HT-29 (cell line): ENCODE measurements at regions not wholly inside any gene's neighbourhood (a gene's known extent, or its start where the extent isn't known, plus 50 kb on each side); places are given as distances from the start of the nearest gene placed in this dataset.
"Not testable (repeated sequence)": the region's sequence is repeated elsewhere in the genome, so short reads cannot be mapped to it uniquely, and the experiment has no call there.

Experiments
- DNase-seq: peaks from one replicate; pipeline ENCODE4 v3.0.0-alpha.2; 2015; ENCODE audit warnings: low spot score

GRCh38 chr4:66443008-66443407, 772.7 kb upstream of the EPHA5 start:
- DNase-seq = no peak

GRCh38 chr4:66439508-66439907, 769.2 kb upstream of the EPHA5 start:
- no peak for DNase-seq

- no peak for DNase-seq
Measured at GRCh38 chr4:66433706-66434105, 763.4 kb upstream of the EPHA5 start.

- no peak for DNase-seq
Measured at GRCh38 chr4:66430856-66431255, 760.6 kb upstream of the EPHA5 start.

- no peak for DNase-seq
Measured at GRCh38 chr4:66429276-66429675, 759.0 kb upstream of the EPHA5 start.

- no peak for DNase-seq
Measured at GRCh38 chr4:66416425-66416824, 746.1 kb upstream of the EPHA5 start.

- no peak for DNase-seq
Measured at GRCh38 chr4:66404141-66404540, 733.9 kb upstream of the EPHA5 start.

GRCh38 chr4:66376921-66377320, 706.6 kb upstream of the EPHA5 start:
- DNase-seq = no peak

GRCh38 chr4:66376396-66376795, 706.1 kb upstream of the EPHA5 start:
- no peak for DNase-seq

- DNase-seq = no peak
Measured at GRCh38 chr4:66373268-66373667, 703.0 kb upstream of the EPHA5 start.

GRCh38 chr4:66372706-66373105, 702.4 kb upstream of the EPHA5 start:
- DNase-seq = no peak

- DNase-seq = no peak
Measured at GRCh38 chr4:66367043-66367660, 696.9 kb upstream of the EPHA5 start.

GRCh38 chr4:66360395-66360794, 690.1 kb upstream of the EPHA5 start:
- DNase-seq = not testable (repeated sequence)

- no peak for DNase-seq
Measured at GRCh38 chr4:66357316-66357715, 687.0 kb upstream of the EPHA5 start.

- DNase-seq = no peak
Measured at GRCh38 chr4:66355328-66355727, 685.0 kb upstream of the EPHA5 start.

- no peak for DNase-seq
Measured at GRCh38 chr4:66351761-66352160, 681.5 kb upstream of the EPHA5 start.

- DNase-seq = no peak
Measured at GRCh38 chr4:66340286-66340893, 670.1 kb upstream of the EPHA5 start.

GRCh38 chr4:66339007-66339406, 668.7 kb upstream of the EPHA5 start:
- DNase-seq = no peak

GRCh38 chr4:66331761-66332160, 661.5 kb upstream of the EPHA5 start:
- no peak for DNase-seq

GRCh38 chr4:66330125-66330524, 659.8 kb upstream of the EPHA5 start:
- no peak for DNase-seq

GRCh38 chr4:66328803-66329574, 658.7 kb upstream of the EPHA5 start:
- no peak for DNase-seq

GRCh38 chr4:66307641-66308438, 637.6 kb upstream of the EPHA5 start:
- no peak for DNase-seq
